Glomerular visceral epithelial cell (primary cell): ENCODE measurements at regions not wholly inside any gene's neighbourhood (a gene's known extent, or its start where the extent isn't known, plus 50 kb on each side); places are given as distances from the start of the nearest gene placed in this dataset.
"Not testable (repeated sequence)": the region's sequence is repeated elsewhere in the genome, so short reads cannot be mapped to it uniquely, and the experiment has no call there.

Source experiments
- DNase-seq: peaks from one replicate; pipeline ENCODE4 v3.0.0-alpha.2; 2016; ENCODE audit errors: extremely low spot score

GRCh38 chr7:29619111-29619510 lies 55.5 kb downstream of the PRR15 start:
- no peak for DNase-seq

- DNase-seq: no peak
Observed at GRCh38 chr7:29619848-29620555, 56.4 kb downstream of the PRR15 start.

GRCh38 chr7:29620556-29620930 lies 56.9 kb downstream of the PRR15 start:
- DNase-seq: no peak

- DNase-seq: peak; percentile 60
Observed at GRCh38 chr7:29622335-29623265, 59.0 kb downstream of the PRR15 start.

- no peak for DNase-seq
Observed at GRCh38 chr7:29623973-29624372, 60.3 kb downstream of the PRR15 start.

- DNase-seq: no peak
Observed at GRCh38 chr7:29626730-29627129, 63.1 kb downstream of the PRR15 start.

- DNase-seq: no peak
Observed at GRCh38 chr7:29627631-29628030, 64.0 kb downstream of the PRR15 start.

GRCh38 chr7:29629507-29629906 lies 65.9 kb downstream of the PRR15 start:
- DNase-seq: no peak

GRCh38 chr7:29635067-29636008 lies 71.7 kb downstream of the PRR15 start:
- peak; percentile 41 for DNase-seq

GRCh38 chr7:29636009-29636351 lies 72.3 kb downstream of the PRR15 start:
- no peak for DNase-seq

- no peak for DNase-seq
Observed at GRCh38 chr7:29637374-29637773, 73.7 kb downstream of the PRR15 start.

GRCh38 chr7:29638841-29639240 lies 75.2 kb downstream of the PRR15 start:
- DNase-seq: not testable (repeated sequence)

- DNase-seq: no peak
Observed at GRCh38 chr7:29639386-29639785, 75.8 kb downstream of the PRR15 start.

GRCh38 chr7:29639886-29640595 lies 76.4 kb downstream of the PRR15 start:
- DNase-seq: no peak

- DNase-seq: no peak
Observed at GRCh38 chr7:29641651-29642050, 78.0 kb downstream of the PRR15 start.

GRCh38 chr7:29642494-29643155 lies 79.0 kb downstream of the PRR15 start:
- DNase-seq: no peak

GRCh38 chr7:29646116-29646515 lies 82.5 kb downstream of the PRR15 start:
- DNase-seq: not testable (repeated sequence)

GRCh38 chr7:29647020-29647654 lies 83.5 kb downstream of the PRR15 start:
- DNase-seq: peak; percentile 3

GRCh38 chr7:29647691-29648210 lies 84.1 kb downstream of the PRR15 start:
- not testable (repeated sequence) for DNase-seq
